ENCODE measurements at regions not wholly inside any gene's neighbourhood (a gene's known extent, or its start where the extent isn't known, plus 50 kb on each side); places are given as distances from the start of the nearest gene placed in this dataset.

- no peaks in the 10 kb centered on the region for H3K4me1 ChIP-seq
- TF ChIP-seq CTCF (IDR thresholded peaks at IDR 0.05; ENCODE audit: borderline replicate concordance) = no peak
- H3K27ac ChIP-seq (replicated peaks) = no peak overlapping the region
- no peak for DNase-seq
- H3K9me3 ChIP-seq (replicated peaks) = peaks cover 14% of the 10 kb centered on the region
- peaks cover 7% of the 10 kb centered on the region for H3K27me3 ChIP-seq (ENCODE audit: low read depth)
- intact Hi-C loops (cut with micrococcal nuclease) = no loop called here
- H3K36me3 ChIP-seq = no peaks in the 10 kb centered on the region
- no peak overlapping the region for H3K4me3 ChIP-seq
Measured at GRCh38 chr3:72193771-72194430, 409.0 kb upstream of the PROK2 start.

- intact Hi-C loops (cut with micrococcal nuclease) = no loop called here
Measured at GRCh38 chr3:72192572-72192971, 407.6 kb upstream of the PROK2 start.

GRCh38 chr3:72191209-72191960 is 406.4 kb upstream of the PROK2 start:
- no peak for DNase-seq
- H3K4me1 ChIP-seq = no peaks in the 10 kb centered on the region
- intact Hi-C loops (cut with micrococcal nuclease) = no loop called here
- H3K4me3 ChIP-seq = no peak overlapping the region
- no peak overlapping the region for H3K27ac ChIP-seq (replicated peaks)
- H3K27me3 ChIP-seq (ENCODE audit: low read depth) = peaks cover 7% of the 10 kb centered on the region
- no peak for TF ChIP-seq CTCF (IDR thresholded peaks at IDR 0.05; ENCODE audit: borderline replicate concordance)
- H3K9me3 ChIP-seq (replicated peaks) = peaks cover 14% of the 10 kb centered on the region
- no peaks in the 10 kb centered on the region for H3K36me3 ChIP-seq

More at GRCh38 chr3:72192572-72192971, 407.6 kb upstream of the PROK2 start:
- peaks cover 7% of the 10 kb centered on the region for H3K27me3 ChIP-seq (ENCODE audit: low read depth)
- no peak for DNase-seq
- TF ChIP-seq CTCF (IDR thresholded peaks at IDR 0.05; ENCODE audit: borderline replicate concordance) = no peak
- H3K4me3 ChIP-seq = no peak overlapping the region
- no peak overlapping the region for H3K27ac ChIP-seq (replicated peaks)
- peaks cover 14% of the 10 kb centered on the region for H3K9me3 ChIP-seq (replicated peaks)
- no peaks in the 10 kb centered on the region for H3K36me3 ChIP-seq
- H3K4me1 ChIP-seq = no peaks in the 10 kb centered on the region

- Histone ChIP-seq H3K27me3 (ENCODE audit: low read depth) (no peaks in the 10 kb centered on the region), H3K4me3 (no peak overlapping the region), H3K9me3 (replicated peaks) (peaks cover 14% of the 10 kb centered on the region), H3K36me3 (no peaks in the 10 kb centered on the region), H3K27ac (replicated peaks) (no peak overlapping the region), H3K4me1 (no peaks in the 10 kb centered on the region)
- no peak for TF ChIP-seq CTCF (IDR thresholded peaks at IDR 0.05; ENCODE audit: borderline replicate concordance)
- intact Hi-C loops (cut with micrococcal nuclease) = no loop called here
- no peak for DNase-seq
Measured at GRCh38 chr3:72190050-72190449, 405.1 kb upstream of the PROK2 start.

GRCh38 chr3:72189339-72189738 is 404.4 kb upstream of the PROK2 start:
- Histone ChIP-seq H3K9me3 (replicated peaks) (peaks cover 14% of the 10 kb centered on the region), H3K27me3 (ENCODE audit: low read depth) (no peaks in the 10 kb centered on the region), H3K4me1 (no peaks in the 10 kb centered on the region), H3K27ac (replicated peaks) (no peak overlapping the region), H3K36me3 (no peaks in the 10 kb centered on the region), H3K4me3 (no peak overlapping the region)
- intact Hi-C loops (cut with micrococcal nuclease) = no loop called here
- no peak for TF ChIP-seq CTCF (IDR thresholded peaks at IDR 0.05; ENCODE audit: borderline replicate concordance)
- DNase-seq = no peak
